ENCODE measurements at regions not wholly inside any gene's neighbourhood (a gene's known extent, or its start where the extent isn't known, plus 50 kb on each side); places are given as distances from the start of the nearest gene placed in this dataset.

- TF ChIP-seq MEF2A (IDR thresholded peaks at IDR 0.05; ENCODE audit: borderline replicate concordance, low read depth), result no peak
- TF ChIP-seq GATA2 (CRISPR knock-in tag; IDR thresholded peaks at IDR 0.05), result no peak
Measured at GRCh38 chr17:27973258-27974044, 69.0 kb upstream of the NLK start.

Data from SK-N-SH (cell line).